ENCODE measurements at regions not wholly inside any gene's neighbourhood (a gene's known extent, or its start where the extent isn't known, plus 50 kb on each side); places are given as distances from the start of the nearest gene placed in this dataset.

DNA sequence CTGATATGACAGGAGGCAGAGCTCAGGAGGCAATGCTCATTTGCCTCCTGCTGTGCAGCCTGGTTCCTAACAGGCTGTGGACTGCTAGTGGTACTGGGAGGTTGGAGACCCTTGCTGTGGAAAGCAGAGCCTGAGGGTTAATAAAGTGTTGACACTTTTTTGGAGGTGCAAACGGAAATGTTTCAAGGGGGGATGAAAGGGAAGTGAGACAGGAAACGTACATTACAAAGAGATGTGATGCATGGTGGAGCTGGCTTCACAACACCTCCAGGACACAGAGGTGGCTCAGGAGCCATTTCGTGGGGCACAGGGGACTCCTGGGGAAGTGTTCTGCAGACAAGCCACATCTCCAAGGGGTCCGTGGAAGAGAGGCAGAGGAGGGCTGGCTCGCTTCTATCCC lies 137.6 kb upstream of the SVIL start:
- TF ChIP-seq, protein P1, sequence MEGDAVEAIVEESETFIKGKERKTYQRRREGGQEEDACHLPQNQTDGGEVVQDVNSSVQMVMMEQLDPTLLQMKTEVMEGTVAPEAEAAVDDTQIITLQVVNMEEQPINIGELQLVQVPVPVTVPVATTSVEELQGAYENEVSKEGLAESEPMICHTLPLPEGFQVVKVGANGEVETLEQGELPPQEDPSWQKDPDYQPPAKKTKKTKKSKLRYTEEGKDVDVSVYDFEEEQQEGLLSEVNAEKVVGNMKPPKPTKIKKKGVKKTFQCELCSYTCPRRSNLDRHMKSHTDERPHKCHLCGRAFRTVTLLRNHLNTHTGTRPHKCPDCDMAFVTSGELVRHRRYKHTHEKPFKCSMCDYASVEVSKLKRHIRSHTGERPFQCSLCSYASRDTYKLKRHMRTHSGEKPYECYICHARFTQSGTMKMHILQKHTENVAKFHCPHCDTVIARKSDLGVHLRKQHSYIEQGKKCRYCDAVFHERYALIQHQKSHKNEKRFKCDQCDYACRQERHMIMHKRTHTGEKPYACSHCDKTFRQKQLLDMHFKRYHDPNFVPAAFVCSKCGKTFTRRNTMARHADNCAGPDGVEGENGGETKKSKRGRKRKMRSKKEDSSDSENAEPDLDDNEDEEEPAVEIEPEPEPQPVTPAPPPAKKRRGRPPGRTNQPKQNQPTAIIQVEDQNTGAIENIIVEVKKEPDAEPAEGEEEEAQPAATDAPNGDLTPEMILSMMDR (IDR thresholded peaks at IDR 0.05): no peak
- TF ChIP-seq POLR2A (IDR thresholded peaks at IDR 0.05): no peak
